ENCODE measurements at regions not wholly inside any gene's neighbourhood (a gene's known extent, or its start where the extent isn't known, plus 50 kb on each side); places are given as distances from the start of the nearest gene placed in this dataset.

DNA sequence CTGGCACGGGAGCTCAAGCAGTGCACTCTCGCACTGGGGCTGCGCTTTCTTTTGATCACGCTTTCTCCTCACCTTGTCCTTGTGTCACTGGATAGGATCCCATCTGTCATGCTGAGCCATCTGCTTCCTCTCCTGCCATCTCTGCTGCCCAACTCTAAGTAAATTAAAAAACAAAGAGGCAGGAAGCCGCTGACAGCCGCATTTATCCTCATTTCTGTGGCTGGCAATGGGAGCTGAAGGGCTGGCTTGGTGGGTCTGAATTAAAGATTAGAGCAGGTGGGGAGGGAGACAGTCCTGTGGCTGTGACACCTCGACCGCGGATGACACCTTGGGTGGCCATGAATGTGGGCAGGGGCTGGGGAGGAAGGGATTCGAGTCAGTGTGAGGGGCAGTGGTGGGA lies 159.2 kb upstream of the ALDH1B1 start:
- TF ChIP-seq, protein P1, sequence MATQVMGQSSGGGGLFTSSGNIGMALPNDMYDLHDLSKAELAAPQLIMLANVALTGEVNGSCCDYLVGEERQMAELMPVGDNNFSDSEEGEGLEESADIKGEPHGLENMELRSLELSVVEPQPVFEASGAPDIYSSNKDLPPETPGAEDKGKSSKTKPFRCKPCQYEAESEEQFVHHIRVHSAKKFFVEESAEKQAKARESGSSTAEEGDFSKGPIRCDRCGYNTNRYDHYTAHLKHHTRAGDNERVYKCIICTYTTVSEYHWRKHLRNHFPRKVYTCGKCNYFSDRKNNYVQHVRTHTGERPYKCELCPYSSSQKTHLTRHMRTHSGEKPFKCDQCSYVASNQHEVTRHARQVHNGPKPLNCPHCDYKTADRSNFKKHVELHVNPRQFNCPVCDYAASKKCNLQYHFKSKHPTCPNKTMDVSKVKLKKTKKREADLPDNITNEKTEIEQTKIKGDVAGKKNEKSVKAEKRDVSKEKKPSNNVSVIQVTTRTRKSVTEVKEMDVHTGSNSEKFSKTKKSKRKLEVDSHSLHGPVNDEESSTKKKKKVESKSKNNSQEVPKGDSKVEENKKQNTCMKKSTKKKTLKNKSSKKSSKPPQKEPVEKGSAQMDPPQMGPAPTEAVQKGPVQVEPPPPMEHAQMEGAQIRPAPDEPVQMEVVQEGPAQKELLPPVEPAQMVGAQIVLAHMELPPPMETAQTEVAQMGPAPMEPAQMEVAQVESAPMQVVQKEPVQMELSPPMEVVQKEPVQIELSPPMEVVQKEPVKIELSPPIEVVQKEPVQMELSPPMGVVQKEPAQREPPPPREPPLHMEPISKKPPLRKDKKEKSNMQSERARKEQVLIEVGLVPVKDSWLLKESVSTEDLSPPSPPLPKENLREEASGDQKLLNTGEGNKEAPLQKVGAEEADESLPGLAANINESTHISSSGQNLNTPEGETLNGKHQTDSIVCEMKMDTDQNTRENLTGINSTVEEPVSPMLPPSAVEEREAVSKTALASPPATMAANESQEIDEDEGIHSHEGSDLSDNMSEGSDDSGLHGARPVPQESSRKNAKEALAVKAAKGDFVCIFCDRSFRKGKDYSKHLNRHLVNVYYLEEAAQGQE (IDR thresholded peaks at IDR 0.05), result no peak
- TF ChIP-seq, protein P2, sequence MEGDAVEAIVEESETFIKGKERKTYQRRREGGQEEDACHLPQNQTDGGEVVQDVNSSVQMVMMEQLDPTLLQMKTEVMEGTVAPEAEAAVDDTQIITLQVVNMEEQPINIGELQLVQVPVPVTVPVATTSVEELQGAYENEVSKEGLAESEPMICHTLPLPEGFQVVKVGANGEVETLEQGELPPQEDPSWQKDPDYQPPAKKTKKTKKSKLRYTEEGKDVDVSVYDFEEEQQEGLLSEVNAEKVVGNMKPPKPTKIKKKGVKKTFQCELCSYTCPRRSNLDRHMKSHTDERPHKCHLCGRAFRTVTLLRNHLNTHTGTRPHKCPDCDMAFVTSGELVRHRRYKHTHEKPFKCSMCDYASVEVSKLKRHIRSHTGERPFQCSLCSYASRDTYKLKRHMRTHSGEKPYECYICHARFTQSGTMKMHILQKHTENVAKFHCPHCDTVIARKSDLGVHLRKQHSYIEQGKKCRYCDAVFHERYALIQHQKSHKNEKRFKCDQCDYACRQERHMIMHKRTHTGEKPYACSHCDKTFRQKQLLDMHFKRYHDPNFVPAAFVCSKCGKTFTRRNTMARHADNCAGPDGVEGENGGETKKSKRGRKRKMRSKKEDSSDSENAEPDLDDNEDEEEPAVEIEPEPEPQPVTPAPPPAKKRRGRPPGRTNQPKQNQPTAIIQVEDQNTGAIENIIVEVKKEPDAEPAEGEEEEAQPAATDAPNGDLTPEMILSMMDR (IDR thresholded peaks at IDR 0.05; ENCODE audit: low read depth, low read length, missing input control), result no peak
- TF ChIP-seq RAD21 (IDR thresholded peaks at IDR 0.05), result no peak
- TF ChIP-seq TAF1 (conservative IDR thresholded peaks at IDR 0.05), result no peak
- TF ChIP-seq, protein P3, sequence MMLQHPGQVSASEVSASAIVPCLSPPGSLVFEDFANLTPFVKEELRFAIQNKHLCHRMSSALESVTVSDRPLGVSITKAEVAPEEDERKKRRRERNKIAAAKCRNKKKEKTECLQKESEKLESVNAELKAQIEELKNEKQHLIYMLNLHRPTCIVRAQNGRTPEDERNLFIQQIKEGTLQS (IDR thresholded peaks at IDR 0.05), result no peak
- TF ChIP-seq GABPA (IDR thresholded peaks at IDR 0.05 in 1 of 2, conservative IDR thresholded peaks at IDR 0.05 in 1 of 2), result no peak
- TF ChIP-seq, protein P4, sequence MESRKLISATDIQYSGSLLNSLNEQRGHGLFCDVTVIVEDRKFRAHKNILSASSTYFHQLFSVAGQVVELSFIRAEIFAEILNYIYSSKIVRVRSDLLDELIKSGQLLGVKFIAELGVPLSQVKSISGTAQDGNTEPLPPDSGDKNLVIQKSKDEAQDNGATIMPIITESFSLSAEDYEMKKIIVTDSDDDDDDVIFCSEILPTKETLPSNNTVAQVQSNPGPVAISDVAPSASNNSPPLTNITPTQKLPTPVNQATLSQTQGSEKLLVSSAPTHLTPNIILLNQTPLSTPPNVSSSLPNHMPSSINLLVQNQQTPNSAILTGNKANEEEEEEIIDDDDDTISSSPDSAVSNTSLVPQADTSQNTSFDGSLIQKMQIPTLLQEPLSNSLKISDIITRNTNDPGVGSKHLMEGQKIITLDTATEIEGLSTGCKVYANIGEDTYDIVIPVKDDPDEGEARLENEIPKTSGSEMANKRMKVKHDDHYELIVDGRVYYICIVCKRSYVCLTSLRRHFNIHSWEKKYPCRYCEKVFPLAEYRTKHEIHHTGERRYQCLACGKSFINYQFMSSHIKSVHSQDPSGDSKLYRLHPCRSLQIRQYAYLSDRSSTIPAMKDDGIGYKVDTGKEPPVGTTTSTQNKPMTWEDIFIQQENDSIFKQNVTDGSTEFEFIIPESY (IDR thresholded peaks at IDR 0.05), result no peak
- no peak for TF ChIP-seq FOXA1 (IDR thresholded peaks at IDR 0.05)
- no peak for TF ChIP-seq YY1 (IDR thresholded peaks at IDR 0.05)
- TF ChIP-seq, protein P5, sequence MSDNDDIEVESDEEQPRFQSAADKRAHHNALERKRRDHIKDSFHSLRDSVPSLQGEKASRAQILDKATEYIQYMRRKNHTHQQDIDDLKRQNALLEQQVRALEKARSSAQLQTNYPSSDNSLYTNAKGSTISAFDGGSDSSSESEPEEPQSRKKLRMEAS (IDR thresholded peaks at IDR 0.05), result no peak

Measured in liver (tissue), 3 donors.